Left lobe of liver (tissue), 2 donors: ENCODE measurements at regions not wholly inside any gene's neighbourhood (a gene's known extent, or its start where the extent isn't known, plus 50 kb on each side); places are given as distances from the start of the nearest gene placed in this dataset.
A peak's percentile ranks its signal among the peaks of the same experiment; 100 is the strongest.

Experiments used
- ATAC-seq: fragments of 200-7000 bp; cut with Tn5 transposase; one replicate; pipeline ENCODE4 v1.9.1; 2020; ENCODE audit warnings: mild to moderate bottlenecking, moderate library complexity
- DNase-seq: peaks from one replicate; pipeline ENCODE4 v3.0.0-alpha.2; 2020; ENCODE audit warnings: low spot score
- donor health status: DM: no; HTN: no; CAD: no; lungs with moderate emphysema.
- donor health status: DM: no; HTN: yes; CAD: no.

GRCh38 chrX:57204306-57204705, 67.1 kb upstream of the SPIN2A start:
- ATAC-seq, result peak; percentile 60
- DNase-seq, result no peak

- no peak for DNase-seq
- ATAC-seq, result no peak
These were observed 74.6 kb upstream of the FAAH2 start for GRCh38 chrX:57211906-57212305.

- ATAC-seq (no peak), DNase-seq (no peak)
These were observed 58.8 kb upstream of the FAAH2 start for GRCh38 chrX:57227691-57228090.

GRCh38 chrX:57232658-57233360, 53.7 kb upstream of the FAAH2 start:
- DNase-seq (no peak), ATAC-seq (no peak)
